Amniotic epithelial cell (primary cell): ENCODE measurements at regions not wholly inside any gene's neighbourhood (a gene's known extent, or its start where the extent isn't known, plus 50 kb on each side); places are given as distances from the start of the nearest gene placed in this dataset.
"Not testable (repeated sequence)": the region's sequence is repeated elsewhere in the genome, so short reads cannot be mapped to it uniquely, and the experiment has no call there.

Source experiments
- DNase-seq: peaks from one replicate; pipeline ENCODE4 v3.0.0-alpha.2; 2010; ENCODE audit warnings: low read depth

DNA sequence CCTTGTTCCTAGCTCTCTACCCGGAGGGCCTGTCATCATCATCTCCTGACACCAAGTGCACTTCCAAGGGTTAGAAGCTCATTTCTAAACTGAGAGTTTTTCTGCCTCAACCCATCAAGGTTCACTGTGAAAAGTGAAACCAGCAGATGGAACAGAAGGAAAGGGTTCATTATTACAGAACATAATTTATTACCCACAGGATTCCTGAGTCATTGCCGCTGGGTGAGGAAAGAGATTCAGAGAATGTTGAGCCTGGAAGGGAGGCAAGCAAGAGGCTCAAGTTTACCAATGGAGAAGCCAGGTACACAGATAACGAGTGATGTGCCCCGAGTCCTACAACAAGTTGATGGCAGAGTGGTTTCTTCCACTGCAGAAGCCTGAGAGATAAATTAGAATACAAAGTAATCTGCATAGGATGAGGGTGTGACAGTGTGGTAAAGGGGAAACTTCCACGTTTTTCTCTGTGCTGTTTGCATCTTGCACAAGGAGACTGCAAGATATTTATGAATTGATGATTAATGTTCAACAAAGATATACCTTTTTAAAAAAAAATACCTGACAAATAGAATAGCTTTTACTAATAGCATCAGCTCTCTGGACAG lies 80.5 kb upstream of the SETMAR start:
- DNase-seq, result no peak

DNA sequence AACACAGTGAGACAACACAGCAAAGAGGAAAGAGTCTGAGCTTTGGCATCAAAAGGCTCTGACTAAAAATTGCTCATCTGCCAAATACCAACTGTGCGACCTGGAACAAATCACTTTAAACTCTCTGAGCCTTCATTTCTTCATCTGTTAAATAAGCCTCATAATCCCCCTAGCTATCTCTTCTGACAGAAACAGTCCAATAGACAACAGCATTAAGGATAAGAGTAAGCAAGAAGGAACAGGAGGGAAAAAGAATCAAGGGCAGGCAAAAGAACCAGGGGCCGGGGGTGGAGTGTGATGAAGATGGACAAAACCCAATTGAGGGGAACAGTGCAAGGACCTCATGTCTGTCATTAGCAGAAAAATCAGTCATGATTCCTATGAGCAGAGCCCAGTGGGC lies 79.4 kb upstream of the SETMAR start:
- DNase-seq, result no peak

DNA sequence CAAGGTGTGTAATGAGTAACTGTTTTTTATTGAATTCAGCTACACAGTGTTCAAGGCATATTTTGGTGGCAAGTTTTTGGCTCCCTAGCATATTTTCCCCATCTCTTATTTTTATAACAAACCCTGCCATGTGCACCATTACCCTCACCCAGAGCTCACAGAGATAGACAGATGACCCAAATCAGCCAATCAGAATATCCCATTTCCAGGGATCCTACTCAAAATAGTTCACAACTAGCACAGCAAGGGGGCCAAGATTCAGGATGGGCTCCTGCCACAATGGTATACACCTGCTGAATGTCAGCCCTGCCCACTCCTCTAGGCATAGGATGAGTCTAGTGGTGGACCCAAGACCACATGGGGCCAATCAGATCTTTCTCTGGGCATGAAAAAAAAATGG lies 78.8 kb upstream of the SETMAR start:
- DNase-seq, result no peak

DNA sequence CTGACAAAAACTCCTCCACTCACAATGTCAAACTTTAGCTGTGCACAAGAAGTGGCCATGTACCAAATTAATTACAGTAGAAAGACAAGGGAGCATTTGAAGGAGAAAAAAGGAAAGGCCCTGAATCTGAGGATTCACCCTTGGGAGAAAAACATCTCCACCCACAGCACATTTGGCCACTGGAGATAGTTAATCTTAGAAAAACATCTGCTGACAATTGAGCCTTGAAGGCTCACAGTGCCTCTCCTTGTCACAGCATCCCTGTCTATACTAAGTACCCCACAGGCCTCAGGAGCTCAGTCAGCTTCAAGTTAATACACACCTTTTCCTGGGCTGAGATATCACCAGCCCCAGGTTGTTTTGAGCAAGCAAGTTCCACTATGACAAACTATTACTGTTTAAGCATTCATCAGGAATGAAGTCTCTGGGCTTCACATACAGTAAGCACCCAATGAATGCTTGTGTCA lies 78.1 kb upstream of the SETMAR start:
- DNase-seq, result no peak

DNA sequence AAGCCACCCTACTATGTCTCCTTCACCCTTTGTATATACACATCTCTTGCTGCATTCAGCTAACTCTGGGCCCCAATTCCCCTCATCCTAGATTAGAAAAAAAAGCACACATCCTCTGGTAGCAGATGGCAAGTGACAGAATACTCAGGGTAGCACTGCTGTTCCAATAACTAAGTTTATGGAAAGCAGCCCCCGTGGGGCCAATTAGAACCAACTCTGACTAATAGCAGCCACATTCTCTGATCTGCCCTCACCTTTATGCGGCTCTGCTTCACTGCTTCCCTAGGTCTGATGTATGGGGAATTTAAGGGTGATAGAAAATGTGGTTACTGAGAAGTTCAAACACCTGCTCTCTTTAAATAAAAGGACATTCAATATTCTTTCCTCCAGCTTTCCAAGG lies 74.9 kb upstream of the SETMAR start:
- DNase-seq, result no peak

DNA sequence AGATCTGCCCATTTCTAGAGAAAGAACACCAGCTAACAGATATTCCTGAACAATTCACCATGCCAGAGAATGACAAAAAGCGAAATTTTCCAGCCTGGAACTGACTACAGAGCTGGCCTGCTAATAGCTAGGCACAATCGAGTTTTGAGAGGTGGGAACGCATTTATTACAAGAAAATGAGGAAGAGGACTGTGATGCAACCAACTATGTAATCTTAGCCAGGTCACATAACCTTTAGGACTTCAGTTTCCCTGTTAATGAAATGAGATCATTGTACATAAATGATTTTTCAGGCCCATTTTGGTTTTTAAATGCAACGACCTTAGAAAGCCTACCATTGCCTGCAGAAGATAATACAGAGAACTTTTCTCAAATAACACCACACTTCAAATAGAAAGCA lies 72.1 kb upstream of the SETMAR start:
- no peak for DNase-seq

DNA sequence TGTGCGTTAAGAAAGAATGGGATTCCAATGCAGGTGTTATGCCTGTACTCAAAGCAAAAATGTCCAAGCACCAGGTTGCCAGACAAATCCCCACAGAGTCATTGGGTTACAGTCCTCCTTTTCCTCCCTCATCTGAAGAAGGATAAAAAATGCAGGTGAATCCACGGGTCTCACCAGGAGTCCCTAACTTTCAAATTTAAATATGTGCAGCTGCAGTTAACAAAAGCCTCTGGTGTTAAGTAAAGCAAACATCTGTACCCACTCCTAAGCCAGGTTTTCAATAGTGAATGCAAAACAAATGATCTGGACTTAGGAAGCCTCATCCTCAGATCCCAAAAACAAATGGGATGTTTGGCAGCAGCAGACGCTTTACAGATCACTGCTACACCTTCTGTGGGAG lies 70.4 kb upstream of the SETMAR start:
- DNase-seq, result no peak

DNA sequence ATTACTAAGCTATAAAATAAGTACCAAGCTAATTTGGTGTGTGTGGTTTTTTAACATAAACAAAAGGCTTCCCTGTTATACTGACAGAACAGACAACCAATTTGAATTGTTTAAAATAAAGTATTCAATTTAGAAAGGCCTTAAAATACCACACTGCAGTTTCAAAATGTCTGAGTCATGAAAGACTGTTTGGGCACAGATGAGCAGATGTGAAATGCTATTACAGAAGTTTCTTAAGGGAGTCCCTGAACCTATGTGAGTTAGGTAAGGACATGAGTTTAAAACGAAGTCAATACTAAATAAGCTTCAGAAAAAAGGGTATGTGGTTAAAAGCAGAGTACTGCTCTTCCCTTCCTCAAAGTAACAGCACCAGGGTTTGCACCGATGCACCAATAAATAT lies 69.7 kb upstream of the SETMAR start:
- DNase-seq, result no peak

DNA sequence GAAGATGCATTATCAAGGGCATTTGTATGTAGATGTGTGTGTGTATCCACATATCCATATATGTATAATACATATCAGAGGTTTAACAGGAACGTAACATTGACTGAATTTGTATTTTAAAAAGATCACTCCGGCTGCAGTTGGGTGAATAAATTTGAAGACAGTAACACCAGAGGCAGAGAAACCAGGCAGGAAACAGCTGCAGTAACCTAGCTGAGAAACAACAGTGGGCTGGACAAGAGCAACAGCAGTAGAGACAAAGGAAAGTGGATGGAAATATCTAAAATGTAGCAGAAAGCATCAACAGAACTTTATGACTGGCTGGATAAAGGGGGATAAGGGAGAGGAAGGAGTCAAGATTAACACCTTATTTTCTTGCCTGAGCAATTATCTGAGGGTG lies 68.3 kb upstream of the SETMAR start:
- no peak for DNase-seq

DNA sequence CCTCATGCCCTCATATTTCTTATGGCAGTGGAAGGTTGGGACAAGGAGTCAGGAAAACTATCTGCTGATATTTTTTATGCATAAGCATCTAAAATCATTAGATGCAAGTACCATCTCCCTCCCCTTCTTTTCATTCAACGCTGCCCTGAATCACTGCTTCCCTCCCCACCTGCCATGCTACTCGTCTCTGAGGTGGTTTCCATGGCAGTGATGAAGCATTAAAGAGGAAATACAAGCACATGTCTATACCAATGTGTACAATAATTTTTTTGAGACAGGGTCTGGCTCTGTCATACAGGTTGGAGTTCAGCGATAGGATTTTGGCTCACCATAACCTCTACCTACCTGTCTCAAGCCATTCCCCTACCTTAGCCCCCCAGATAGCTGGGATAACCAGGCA lies 67.5 kb upstream of the SETMAR start:
- no peak for DNase-seq

DNA sequence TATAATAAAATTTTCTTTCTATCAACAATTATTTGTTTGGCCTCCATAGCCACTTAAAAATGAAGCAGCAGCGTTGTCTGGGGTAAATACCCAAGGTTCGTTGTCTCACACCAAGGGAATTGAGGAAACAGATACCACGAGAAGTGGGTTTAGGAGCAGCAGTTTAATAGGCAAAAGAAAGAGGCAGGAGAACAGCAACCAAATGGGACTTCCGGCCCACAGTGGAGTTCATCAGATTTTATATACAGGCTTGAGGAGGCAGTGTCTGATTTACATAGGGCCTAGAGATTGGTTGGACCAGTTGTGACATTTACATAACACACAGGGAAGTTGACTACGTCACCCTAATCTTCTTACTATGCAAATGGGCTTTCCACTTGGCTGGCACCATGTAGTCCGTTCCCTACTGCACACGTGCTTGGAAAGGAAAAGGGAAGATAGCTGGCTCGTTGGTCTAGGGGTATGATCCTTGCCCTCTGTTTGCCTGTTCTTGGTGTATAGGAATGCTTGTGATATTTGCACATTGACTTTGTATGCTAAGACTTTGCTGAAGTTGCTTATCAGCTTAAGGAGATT lies 61.5 kb upstream of the SETMAR start:
- no peak for DNase-seq

DNA sequence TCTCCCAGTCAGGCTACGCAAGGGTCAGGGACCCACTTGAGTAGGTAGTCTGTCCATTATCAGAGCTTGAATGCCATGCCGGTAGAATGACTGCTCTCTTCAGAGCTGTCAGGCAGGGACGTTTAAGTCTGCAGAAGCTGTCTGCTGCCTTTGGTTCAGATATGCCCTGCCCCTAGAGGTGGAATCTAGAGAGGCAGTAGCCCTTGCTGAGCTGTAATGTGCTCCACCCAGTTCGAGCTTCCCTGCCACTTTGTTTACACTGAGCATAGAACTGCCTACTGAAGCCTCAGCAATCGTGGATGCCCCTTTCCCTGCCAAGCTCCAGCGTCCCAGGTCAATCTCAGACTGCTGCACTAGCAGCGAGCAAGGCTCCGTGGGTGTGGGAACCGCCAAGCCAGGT lies 57.5 kb upstream of the SETMAR start:
- no peak for DNase-seq

DNA sequence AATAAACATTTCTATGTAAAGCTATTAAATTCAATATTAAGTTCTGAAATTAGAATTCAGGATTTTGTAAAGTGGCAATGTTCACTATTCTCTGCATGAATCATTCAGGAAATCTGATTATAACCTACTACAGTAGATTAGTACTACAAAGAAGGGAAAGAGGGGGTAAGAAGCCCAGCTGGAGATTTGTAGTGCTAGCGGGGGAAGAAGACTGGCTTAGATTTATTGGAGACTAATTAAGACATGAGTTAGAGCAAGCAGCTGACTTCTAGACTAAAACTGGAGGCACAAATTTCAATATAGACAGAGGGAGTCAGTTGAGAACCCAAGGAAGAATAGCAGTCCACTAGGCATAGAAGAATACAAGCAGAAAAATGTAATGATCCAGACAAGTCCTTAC lies 55.8 kb upstream of the SETMAR start:
- DNase-seq, result no peak

DNA sequence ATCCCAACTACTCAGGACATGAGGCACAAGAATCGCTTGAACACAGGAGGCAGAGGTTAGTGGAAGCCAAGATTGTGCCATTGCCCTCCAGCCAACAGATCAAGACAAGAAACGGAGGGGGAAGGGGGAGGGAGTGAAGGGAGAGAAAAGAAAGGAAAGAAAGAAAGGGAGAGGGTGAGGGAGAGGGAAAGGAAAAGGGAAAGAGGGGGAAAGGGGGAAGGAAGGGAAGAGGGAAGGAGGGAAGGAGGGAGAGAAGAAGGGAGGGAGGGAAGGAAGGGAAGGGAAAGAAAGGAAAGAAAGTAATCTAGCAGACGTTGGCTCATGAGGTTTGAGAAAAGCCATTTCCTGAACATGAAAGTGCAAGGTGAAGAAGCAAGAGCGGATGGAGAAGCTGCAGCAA lies 53.1 kb upstream of the SETMAR start:
- DNase-seq, result no peak

DNA sequence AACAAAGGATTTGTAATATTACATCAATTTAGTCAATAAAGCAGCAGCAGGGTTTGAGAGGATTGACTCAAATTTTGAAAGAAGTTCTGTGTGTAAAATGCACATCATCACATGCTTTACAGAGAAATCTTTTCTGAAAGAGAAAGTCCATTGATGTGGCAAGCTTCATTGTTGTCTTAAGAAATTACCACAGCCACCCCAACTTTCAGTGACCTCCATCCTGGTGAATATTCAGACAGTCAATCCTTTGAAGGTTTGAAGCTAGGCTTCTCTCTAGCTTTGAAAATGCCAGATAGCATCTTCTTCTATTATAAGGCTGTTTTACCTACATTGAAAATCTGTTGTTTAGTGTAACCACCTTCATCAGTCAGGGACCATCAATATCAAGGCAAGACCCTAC lies 51.8 kb upstream of the SETMAR start:
- DNase-seq, result no peak

DNA sequence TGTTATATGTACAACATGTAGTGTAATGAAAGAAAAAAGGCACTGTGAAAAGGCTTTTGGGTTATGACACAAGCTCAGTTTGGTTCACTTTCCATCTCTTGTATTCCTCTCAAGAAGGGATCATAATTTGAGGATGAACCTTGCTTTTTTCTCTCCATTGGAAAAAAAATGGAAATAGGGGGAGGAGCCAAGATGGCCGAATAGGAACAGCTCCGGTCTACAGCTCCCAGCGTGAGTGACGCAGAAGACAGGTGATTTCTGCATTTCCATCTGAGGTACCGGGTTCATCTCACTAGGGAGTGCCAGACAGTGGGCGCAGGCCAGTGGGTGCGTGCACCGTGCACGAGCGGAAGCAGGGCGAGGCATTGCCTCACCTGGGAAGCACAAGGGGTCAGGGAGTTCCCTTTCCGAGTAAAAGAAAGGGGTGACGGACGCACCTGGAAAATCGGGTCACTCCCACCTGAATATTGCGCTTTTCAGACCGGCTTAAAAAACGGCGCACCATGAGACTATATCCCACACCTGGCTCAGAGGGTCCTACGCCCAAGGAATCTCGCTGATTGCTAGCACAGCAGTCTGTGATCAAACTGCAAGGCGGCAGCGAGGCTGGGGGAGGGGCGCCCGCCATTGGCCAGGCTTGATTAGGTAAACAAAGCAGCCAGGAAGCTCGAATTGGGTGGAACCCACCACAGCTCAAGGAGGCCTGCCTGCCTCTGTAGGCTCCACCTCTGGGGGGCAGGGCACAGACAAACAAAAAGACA lies 49.9 kb upstream of the SETMAR start:
- not testable (repeated sequence) for DNase-seq
